ENCODE measurements at regions not wholly inside any gene's neighbourhood (a gene's known extent, or its start where the extent isn't known, plus 50 kb on each side); places are given as distances from the start of the nearest gene placed in this dataset.

DNA sequence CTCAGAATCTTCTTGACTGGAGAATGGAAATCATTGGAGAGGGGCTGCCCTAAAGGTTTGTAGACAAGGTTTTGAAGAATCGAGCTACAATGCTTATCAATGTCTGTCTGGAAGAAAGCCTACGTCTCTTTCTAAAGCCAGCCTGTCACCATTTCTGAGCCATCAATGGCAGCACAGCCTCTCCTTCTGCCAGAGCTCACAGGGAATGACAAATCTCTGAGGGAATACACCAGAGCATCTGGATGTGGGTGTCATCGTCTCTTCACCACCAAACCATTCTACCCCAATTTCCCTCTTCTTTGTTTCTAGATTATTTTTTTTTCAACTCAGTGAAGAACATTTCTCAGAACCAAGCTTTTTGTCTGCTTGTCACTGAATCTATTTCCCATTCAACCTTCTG, 349.7 kb downstream of the EMP1 start:
- H3K9ac ChIP-seq (ENCODE audit: low read length) = no peak overlapping the region
- no peaks in the 10 kb centered on the region for H3K79me2 ChIP-seq (ENCODE audit: insufficient read depth, low read length)
- no peak overlapping the region for H2AFZ ChIP-seq (ENCODE audit: low read length)
- no peaks in the 10 kb centered on the region for H3K9me2 ChIP-seq (ENCODE audit: low read depth, low read length)
- no peaks in the 10 kb centered on the region for H3K4me1 ChIP-seq (ENCODE audit: insufficient read depth, low read length, severe bottlenecking)
- no peaks in the 10 kb centered on the region for H4K20me1 ChIP-seq (ENCODE audit: insufficient read depth, low read length)
- no peak overlapping the region for H3K27ac ChIP-seq (ENCODE audit: low read depth, low read length, poor library complexity, severe bottlenecking)
- H3F3A ChIP-seq (ENCODE audit: insufficient read depth, low read length) = no peaks in the 10 kb centered on the region
- H3K9me3 ChIP-seq (ENCODE audit: low read length) = no peaks in the 10 kb centered on the region
- no peak overlapping the region for H3K4me3 ChIP-seq (ENCODE audit: low read depth, low read length, poor library complexity, severe bottlenecking)
- no peaks in the 10 kb centered on the region for H3K27me3 ChIP-seq (ENCODE audit: insufficient read depth, low read length)
- H3K36me3 ChIP-seq (ENCODE audit: insufficient read depth, low read length) = no peaks in the 10 kb centered on the region
- H3K4me2 ChIP-seq (ENCODE audit: low read length) = no peak overlapping the region
- no peak for TF ChIP-seq EZH2 (IDR thresholded peaks at IDR 0.05; ENCODE audit: borderline replicate concordance, low read length)
- TF ChIP-seq, protein P1, sequence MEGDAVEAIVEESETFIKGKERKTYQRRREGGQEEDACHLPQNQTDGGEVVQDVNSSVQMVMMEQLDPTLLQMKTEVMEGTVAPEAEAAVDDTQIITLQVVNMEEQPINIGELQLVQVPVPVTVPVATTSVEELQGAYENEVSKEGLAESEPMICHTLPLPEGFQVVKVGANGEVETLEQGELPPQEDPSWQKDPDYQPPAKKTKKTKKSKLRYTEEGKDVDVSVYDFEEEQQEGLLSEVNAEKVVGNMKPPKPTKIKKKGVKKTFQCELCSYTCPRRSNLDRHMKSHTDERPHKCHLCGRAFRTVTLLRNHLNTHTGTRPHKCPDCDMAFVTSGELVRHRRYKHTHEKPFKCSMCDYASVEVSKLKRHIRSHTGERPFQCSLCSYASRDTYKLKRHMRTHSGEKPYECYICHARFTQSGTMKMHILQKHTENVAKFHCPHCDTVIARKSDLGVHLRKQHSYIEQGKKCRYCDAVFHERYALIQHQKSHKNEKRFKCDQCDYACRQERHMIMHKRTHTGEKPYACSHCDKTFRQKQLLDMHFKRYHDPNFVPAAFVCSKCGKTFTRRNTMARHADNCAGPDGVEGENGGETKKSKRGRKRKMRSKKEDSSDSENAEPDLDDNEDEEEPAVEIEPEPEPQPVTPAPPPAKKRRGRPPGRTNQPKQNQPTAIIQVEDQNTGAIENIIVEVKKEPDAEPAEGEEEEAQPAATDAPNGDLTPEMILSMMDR (IDR thresholded peaks at IDR 0.05; ENCODE audit: low read length) = no peak

DNA sequence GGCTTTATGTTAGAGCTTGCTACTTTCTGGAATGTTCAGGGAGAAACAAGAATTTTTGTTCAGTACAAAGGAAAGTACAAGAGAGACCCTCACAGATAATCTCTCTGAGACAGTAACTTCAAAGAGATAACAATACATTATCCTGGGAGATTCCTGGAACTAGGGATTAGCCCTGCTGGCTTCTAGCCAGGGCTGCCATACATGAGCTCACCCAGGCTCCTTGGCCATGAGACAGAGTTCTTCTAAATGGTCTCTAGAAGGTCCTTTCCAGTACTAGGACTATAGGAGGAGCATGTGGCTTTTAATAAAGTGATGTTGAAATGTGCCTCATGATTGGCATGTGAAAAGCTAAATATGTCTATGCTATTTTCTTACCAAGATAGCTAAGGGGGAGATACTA, 342.5 kb downstream of the EMP1 start:
- Histone ChIP-seq H3K4me2 (ENCODE audit: low read length) (no peak overlapping the region), H3F3A (ENCODE audit: insufficient read depth, low read length) (no peaks in the 10 kb centered on the region), H3K9me2 (ENCODE audit: low read depth, low read length) (no peaks in the 10 kb centered on the region), H3K27me3 (ENCODE audit: insufficient read depth, low read length) (no peaks in the 10 kb centered on the region), H4K20me1 (ENCODE audit: insufficient read depth, low read length) (no peaks in the 10 kb centered on the region), H3K9ac (ENCODE audit: low read length) (no peak overlapping the region), H3K27ac (ENCODE audit: low read depth, low read length, poor library complexity, severe bottlenecking) (no peak overlapping the region), H3K36me3 (ENCODE audit: insufficient read depth, low read length) (no peaks in the 10 kb centered on the region), H3K4me3 (ENCODE audit: low read depth, low read length, poor library complexity, severe bottlenecking) (no peak overlapping the region), H3K4me1 (ENCODE audit: insufficient read depth, low read length, severe bottlenecking) (peaks cover 13% of the 10 kb centered on the region), H3K9me3 (ENCODE audit: low read length) (no peaks in the 10 kb centered on the region), H3K79me2 (ENCODE audit: insufficient read depth, low read length) (no peaks in the 10 kb centered on the region), H2AFZ (ENCODE audit: low read length) (no peak overlapping the region)
- TF ChIP-seq, protein P1 (IDR thresholded peaks at IDR 0.05; ENCODE audit: low read length) = no peak
- no peak for TF ChIP-seq EZH2 (IDR thresholded peaks at IDR 0.05; ENCODE audit: borderline replicate concordance, low read length)

DNA sequence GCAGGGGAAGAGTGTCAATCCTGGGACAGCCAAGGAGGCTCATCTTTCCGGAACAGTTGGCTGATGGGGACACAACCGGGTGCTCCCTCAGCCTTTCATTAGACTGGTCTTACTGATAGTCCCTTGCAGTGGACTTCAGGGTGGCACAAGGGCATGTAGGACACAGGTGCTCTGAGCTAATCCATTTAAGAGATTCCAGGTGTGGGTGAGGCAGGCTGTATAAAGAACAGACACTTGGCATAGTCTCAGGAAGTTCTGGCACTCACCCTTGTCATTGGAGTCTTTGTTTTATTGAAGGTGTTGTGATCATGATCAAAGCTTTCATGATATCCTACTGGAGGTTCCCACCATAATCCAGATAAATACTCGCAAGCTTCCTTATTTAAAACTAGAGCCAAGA, 341.6 kb downstream of the EMP1 start:
- H3K4me2 ChIP-seq (ENCODE audit: low read length) = no peak overlapping the region

More for the DNA sequence above, 341.6 kb downstream of the EMP1 start:
- Histone ChIP-seq H3K36me3 (ENCODE audit: insufficient read depth, low read length) (no peaks in the 10 kb centered on the region), H3K4me1 (ENCODE audit: insufficient read depth, low read length, severe bottlenecking) (peaks cover 13% of the 10 kb centered on the region), H3K9me3 (ENCODE audit: low read length) (no peaks in the 10 kb centered on the region), H3K27ac (ENCODE audit: low read depth, low read length, poor library complexity, severe bottlenecking) (no peak overlapping the region), H3K27me3 (ENCODE audit: insufficient read depth, low read length) (no peaks in the 10 kb centered on the region), H3K4me3 (ENCODE audit: low read depth, low read length, poor library complexity, severe bottlenecking) (no peak overlapping the region), H2AFZ (ENCODE audit: low read length) (no peak overlapping the region), H3F3A (ENCODE audit: insufficient read depth, low read length) (no peaks in the 10 kb centered on the region), H3K9me2 (ENCODE audit: low read depth, low read length) (no peaks in the 10 kb centered on the region), H4K20me1 (ENCODE audit: insufficient read depth, low read length) (no peaks in the 10 kb centered on the region), H3K9ac (ENCODE audit: low read length) (no peak overlapping the region), H3K79me2 (ENCODE audit: insufficient read depth, low read length) (no peaks in the 10 kb centered on the region)
- TF ChIP-seq EZH2 (IDR thresholded peaks at IDR 0.05; ENCODE audit: borderline replicate concordance, low read length) = no peak
- TF ChIP-seq, protein P1 (IDR thresholded peaks at IDR 0.05; ENCODE audit: low read length) = no peak

Measured in OCI-LY1 (cell line).